ENCODE measurements at regions not wholly inside any gene's neighbourhood (a gene's known extent, or its start where the extent isn't known, plus 50 kb on each side); places are given as distances from the start of the nearest gene placed in this dataset.

DNA sequence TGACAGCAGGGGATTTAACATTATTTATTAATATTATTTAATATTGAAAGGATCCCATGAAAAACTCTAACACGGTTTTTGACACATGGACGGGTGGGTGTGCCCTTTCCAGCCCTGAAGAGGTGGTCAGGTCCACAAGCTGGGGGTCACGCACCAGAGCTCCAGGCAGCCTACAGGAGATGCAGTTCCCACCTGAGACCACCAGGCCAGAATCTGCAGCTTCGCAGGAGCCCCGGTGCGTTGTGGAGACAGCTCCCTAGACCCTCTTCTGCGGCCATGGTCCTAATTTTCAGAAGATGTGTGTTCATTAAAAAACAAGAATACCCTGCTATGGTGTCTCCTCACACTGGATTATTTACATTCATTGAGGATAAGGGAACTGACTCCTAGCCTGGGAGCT lies 331.1 kb downstream of the C16orf95 start:
- TF ChIP-seq, protein P1, sequence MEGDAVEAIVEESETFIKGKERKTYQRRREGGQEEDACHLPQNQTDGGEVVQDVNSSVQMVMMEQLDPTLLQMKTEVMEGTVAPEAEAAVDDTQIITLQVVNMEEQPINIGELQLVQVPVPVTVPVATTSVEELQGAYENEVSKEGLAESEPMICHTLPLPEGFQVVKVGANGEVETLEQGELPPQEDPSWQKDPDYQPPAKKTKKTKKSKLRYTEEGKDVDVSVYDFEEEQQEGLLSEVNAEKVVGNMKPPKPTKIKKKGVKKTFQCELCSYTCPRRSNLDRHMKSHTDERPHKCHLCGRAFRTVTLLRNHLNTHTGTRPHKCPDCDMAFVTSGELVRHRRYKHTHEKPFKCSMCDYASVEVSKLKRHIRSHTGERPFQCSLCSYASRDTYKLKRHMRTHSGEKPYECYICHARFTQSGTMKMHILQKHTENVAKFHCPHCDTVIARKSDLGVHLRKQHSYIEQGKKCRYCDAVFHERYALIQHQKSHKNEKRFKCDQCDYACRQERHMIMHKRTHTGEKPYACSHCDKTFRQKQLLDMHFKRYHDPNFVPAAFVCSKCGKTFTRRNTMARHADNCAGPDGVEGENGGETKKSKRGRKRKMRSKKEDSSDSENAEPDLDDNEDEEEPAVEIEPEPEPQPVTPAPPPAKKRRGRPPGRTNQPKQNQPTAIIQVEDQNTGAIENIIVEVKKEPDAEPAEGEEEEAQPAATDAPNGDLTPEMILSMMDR (IDR thresholded peaks at IDR 0.05; ENCODE audit: low read depth, low read length, missing input control): no peak
- TF ChIP-seq RAD21 (IDR thresholded peaks at IDR 0.05) (no peak), REST (IDR thresholded peaks at IDR 0.05) (no peak), MAX (IDR thresholded peaks at IDR 0.05) (no peak), YY1 (IDR thresholded peaks at IDR 0.05) (no peak)

Data from liver (tissue), 3 donors.